HG03175 (cell line): ENCODE measurements at regions not wholly inside any gene's neighbourhood (a gene's known extent, or its start where the extent isn't known, plus 50 kb on each side); places are given as distances from the start of the nearest gene placed in this dataset.
A peak's percentile ranks its signal among the peaks of the same experiment; 100 is the strongest.

Source experiments
- ATAC-seq: cut with Tn5 transposase; IDR thresholded peaks from one replicate; pipeline ENCODE4 v1.9.1; 2021; ENCODE audit warnings: mild to moderate bottlenecking, moderate library complexity; ENCODE audit not compliant: unreplicated experiment

DNA sequence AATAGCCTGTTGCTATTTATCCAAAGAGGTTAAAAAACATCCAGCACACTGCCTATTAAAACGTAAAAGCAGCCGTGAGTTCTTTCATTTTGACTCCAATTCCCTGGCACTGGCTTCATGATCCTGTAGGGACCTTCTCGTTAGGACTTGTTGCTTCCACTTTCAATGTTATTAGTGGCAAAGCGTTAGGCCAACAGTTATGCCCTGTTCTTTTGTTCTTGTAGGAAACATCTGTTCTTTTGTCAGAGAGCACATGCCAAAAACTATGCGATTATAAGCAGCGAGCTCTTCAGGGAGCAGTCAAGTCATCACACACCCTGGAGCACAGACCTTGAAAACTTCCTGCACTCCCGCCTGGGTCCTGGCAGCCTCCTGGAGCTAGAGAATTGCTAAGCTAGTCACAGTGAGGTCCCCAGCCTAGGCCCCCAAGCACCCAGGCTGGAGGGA, 609.5 kb upstream of the ARID1B start:
- no peak for ATAC-seq

DNA sequence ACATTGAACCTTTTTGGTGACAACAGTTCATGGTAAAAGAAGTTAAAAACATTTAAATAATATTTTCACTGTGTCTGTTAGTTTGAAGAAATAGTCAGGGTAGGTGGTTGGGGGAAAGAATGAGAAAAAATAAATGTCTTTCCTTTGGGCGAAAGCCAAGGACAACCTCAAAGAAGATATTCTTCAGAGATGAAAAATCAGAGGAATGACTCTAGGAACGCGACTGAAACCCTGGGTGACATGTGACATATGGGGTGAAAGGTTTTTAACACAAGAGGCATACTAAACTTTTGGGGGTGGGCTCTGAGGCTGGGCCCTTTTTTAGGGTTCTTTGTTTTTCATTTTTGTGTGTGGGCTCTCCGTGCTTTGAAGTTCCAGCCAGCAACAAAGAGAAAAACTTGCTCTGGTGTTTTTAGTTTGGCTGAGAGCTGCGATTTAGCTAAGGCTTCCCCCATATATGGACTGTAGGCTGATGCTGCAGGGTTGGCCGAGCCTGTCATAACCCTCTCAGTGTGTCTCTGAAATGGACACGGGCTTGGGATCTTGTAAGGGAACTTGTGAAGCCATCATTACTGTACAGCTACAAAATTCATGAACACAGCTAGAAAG, 610.1 kb upstream of the ARID1B start:
- no peak for ATAC-seq

- ATAC-seq, result no peak
These were observed 611.1 kb upstream of the ARID1B start for GRCh38 chr6:156166093-156166492.

DNA sequence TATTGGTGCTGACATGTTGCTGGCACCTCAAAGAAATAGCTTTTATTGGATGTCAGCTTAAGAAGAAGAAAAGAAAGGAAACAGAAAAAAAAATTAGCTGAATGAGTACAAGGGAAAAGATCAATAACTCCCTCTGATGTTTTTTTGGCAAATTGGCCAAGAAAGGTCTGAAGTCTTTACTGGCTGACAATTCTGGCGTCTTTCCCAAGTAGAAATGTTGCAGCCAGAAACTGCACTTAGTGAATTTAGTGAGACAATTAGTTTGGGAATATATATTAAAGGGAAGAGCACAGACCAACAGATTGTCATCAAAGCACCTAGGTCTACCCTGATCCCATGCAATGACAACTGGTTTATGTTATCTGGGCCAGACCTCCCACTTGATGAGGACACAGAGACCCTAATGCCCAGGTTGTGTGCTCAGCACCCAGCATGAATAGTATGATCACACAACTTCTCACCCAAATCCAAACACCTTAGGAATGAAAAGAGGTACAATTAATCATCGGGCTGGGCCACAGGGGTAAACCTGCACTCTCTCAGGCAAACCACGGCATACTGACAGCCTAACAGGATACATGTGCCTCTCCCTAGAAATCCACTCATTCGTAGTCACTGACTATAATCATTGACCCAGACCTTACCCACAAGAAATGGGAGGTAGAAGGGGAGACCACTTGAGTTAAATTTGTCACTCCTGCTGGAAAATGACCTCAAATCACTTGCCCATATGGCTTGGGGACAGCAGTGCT, 612.3 kb upstream of the ARID1B start:
- ATAC-seq, result no peak

GRCh38 chr6:156163311-156163710, 613.9 kb upstream of the ARID1B start:
- ATAC-seq, result no peak

DNA sequence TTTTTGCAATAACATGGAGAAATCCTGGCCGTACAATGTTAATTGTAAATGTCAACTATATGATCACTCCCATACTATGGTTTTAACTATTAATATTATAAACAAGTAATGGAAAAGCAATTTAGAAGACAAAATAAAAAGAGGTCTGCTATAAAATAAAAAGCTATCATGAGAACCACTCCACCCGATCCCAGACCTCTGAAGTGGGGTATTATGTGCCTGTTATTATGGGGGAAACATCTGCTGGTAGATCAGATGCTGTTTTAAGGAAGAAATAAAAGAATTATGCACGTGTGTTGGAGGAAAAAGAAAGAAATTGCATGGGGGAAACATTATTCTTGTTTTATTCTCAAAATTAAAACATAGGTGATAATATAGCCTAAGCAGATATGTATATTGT, 615.7 kb upstream of the ARID1B start:
- ATAC-seq, result no peak

DNA sequence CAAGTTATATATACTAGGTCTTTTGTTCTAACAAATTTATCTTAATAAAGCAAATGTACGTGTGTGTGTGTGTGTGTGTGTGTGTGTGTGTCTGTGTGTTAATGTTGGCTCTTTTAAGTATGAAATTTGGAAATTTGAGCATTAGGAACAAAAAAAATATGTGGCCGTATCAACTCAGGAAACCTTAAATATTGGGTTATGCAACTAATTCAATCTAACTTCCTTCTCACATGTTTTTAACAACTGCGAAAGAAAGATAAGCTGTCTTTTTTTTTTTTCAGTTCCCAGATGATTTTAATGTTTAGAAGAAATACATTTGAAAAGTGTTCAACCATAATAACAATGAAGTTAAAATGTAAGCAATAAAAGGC, 616.4 kb upstream of the ARID1B start:
- ATAC-seq, result no peak

GRCh38 chr6:156160007-156160794, 617.0 kb upstream of the ARID1B start:
- no peak for ATAC-seq

DNA sequence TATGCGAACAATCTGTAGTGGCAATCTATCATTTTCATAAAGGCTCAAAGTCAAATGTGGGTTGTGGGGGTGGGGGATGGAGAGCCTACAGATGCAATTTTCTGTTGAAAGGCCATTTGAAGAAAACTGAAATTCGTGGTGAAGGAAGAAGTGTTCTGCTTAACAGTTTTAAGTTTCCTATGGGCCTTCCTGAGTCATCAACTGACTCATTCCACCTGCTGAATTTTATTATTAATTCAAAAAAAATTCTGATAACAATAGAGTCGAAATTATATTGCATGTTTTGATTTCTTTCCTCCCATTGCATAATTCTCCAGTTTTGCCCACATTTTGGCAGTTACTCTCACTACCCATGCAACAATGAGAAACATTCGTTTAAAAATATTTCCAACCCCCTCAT, 622.3 kb upstream of the ARID1B start:
- no peak for ATAC-seq

DNA sequence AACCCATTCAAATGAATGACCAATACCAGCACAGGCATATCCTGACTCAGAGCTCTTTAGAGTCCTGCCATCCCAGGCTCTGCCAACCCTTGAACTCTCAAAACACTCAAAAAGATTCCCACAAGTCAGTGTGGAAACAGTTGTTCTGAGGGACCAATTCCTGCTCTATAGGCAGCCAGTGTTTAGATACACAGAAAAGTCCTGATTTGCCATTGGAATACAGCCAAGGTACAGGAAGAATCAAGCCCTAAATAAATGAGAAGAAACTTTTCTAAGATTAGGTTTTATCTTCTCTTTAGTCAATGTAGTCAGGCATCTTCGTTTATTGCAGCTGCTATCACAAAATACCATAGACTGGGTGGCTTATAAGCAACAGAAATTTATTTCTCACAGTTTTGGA, 626.8 kb upstream of the ARID1B start:
- ATAC-seq, result no peak

- ATAC-seq, result no peak
These were observed 630.3 kb upstream of the ARID1B start for GRCh38 chr6:156146891-156147290.

GRCh38 chr6:156131221-156131903, 645.8 kb upstream of the ARID1B start:
- peak; percentile 98 for ATAC-seq

GRCh38 chr6:156126535-156126934, 650.6 kb upstream of the ARID1B start:
- ATAC-seq, result no peak

DNA sequence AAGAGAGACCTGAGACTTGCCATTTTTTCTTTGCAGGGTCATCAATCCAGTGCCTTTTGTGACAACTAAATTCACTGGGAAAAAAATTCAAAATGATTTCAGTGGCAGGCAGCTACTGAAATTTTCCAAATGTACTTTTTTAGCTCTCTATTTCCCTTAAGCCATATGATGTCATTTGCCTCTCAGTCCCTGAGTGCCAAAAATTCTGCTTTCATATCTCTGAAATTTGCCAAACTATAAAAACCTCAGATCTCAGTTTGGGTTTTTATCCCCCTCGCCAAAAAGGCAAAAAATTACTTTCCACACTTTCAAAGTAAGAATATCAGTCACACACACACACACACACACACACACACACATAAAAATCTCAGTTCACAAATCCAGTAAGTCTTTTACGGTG, 651.3 kb upstream of the ARID1B start:
- no peak for ATAC-seq

- ATAC-seq, result no peak
These were observed 653.4 kb upstream of the ARID1B start for GRCh38 chr6:156123731-156124130.

GRCh38 chr6:156121973-156122372, 655.2 kb upstream of the ARID1B start:
- no peak for ATAC-seq

DNA sequence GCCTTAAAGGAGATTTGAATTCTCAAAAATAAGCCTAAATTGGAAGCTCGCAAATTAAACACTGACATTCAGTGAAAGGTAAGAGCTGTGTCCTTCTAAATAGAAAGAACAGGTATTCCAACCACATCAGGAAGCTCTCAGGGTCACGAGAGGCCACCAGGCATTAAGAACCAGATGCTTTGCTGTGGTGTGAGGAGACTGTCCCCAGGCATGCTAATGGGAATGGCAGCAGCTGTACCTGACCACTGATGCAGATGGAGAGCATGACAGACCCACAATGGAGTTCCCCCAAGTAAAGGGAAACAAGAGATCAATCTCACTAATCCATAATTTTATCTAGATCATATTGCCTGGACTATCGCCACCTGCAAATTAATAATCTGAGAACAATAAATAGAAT, 658.9 kb upstream of the NOX3 start:
- no peak for ATAC-seq

GRCh38 chr6:156113631-156114030, 658.0 kb upstream of the NOX3 start:
- no peak for ATAC-seq

- ATAC-seq, result no peak
These were observed 656.3 kb upstream of the NOX3 start for GRCh38 chr6:156111913-156112312.

GRCh38 chr6:156110249-156110648, 654.6 kb upstream of the NOX3 start:
- ATAC-seq, result no peak

GRCh38 chr6:156109713-156110112, 654.1 kb upstream of the NOX3 start:
- no peak for ATAC-seq
